ENCODE measurements at regions not wholly inside any gene's neighbourhood (a gene's known extent, or its start where the extent isn't known, plus 50 kb on each side); places are given as distances from the start of the nearest gene placed in this dataset.

DNA sequence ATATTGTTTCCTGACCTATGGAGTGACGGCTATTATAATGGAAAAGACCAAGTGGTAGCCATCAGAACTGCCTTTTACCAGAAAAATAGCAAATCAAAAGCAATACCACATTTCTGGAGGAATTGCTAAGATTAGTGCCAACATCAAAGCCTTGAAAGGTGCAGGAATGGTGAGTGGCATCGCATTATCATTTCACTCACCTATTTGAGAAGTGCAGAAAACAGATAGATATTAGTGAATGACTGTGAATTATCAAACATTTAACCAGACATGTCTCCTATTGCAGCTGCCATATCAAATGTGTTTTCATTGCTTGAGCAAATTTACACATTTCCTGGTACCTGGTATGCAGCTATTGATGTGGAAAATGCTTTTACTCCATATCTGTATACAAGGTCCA, 1638.1 kb upstream of the PABPC4L start:
- DNase-seq (ENCODE audit: low read depth) = no peak

DNA sequence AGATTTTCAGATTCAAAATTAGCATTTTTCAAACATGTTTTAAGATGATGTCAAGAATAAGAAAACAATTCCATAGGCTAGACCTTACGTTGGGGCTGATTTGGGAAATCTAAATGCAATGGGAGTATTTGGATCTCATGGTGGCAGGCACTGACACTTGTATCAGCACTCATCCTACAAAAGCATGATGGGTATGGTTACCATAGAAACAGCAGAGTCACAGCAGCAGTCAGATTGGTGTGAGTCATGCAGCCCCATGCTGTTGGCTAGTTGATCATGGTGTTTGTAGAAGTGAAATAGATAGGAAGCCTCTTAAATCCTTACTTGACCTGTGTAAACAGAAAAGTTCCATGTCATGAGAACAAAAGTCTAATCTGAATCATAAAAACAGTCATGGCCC, 1637.3 kb upstream of the PABPC4L start:
- DNase-seq (ENCODE audit: low read depth) = peak; percentile 80

DNA sequence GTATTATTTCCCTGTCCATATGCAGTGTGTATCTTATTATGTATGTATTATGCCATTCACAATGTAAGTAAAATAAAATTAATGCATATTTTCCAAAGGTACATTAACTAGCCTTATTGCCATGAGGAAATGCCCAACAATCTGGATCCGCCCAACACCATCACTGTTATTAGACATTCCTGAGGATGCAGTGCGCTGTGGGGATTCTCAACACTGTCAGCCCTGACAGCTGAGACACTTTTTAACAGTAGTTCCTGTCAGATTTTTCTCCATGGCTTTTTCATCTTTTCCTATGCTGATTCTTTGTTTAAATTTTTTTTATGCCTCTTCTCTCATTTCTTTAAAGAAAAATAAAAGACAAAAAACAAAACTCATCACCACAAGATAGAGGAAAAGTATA, 1632.9 kb upstream of the PABPC4L start:
- no peak for DNase-seq (ENCODE audit: low read depth)

DNA sequence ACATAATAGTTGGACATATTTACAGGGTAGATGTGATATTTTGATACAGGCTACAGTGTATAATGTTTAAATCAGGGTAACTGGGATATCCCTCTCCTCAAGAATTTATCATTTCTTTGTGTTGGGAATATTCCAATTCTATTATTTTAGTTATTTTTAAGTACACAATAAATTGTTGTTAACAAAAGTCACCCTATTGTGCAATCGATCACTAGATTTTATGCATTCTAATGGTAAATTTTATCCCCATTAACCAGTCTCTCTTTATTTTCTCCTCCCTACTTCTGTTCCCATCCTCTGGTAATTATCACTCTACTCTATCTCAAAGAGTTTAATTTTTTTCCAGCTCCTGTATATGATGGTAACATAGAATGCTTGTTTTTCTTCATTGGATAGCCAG, 1631.9 kb upstream of the PABPC4L start:
- DNase-seq (ENCODE audit: low read depth) = no peak

DNA sequence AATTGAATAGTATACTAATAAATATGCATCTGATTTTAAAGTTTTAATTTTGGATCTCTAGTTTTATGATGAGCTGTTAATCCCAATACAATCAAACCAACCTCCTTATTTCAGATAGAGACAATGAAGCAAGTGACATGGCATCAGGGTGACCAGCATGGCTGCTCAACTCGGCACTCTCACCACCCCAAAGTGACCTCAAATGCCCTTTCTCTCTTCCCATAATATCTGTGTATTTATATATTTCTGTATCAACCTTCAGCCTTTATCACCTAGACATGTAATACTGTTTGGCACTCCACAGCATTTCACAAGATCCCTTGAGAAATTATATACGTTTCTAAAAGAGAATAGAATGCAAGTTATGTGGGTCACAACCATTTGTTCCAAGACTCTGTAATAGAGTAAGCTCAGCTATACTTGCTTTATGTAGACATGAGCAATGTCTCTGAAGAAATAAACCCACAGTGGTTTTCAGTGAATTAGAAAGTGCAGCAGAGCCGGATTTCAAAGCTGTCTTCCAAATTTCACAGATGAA, 1623.2 kb upstream of the PABPC4L start:
- DNase-seq (ENCODE audit: low read depth) = peak; percentile 2

DNA sequence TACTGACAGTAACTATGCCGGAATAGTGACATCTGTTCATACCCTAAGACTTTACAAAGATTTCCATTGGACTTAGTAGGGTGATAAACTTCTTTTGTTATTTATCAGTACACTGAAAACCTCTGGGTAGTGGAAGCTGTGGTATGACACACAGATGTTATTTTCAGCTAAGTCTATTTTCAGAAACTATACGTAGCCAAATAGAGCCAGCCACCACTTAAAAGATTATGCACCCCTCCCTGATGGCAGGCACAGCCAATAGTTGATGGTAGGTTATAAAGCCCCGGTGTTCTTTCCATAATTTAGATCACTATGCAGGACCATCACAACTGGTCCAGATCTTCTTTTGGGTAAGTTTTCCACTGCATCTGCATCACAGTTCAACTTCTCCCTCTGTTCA, 1603.2 kb upstream of the PABPC4L start:
- DNase-seq (ENCODE audit: low read depth) = no peak

DNA sequence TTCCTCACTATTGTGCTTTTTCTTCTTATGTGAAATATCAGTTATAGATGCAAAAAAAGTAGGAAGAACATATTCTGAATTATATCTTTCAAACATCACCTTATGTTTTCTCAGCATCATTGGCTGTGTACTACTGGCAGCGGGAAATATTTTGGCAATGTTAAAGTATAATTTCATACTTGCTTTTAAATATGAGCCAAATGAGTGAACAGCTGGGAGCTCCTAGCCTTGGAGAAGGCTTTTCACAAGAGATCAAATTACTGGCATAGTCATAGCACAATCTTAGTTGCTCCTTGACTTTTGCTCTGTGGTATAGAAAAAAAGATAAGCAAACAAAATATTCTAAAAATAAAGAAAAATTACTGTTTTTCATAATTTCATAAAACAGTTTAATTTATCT, 1575.8 kb upstream of the PABPC4L start:
- no peak for DNase-seq (ENCODE audit: low read depth)

DNA sequence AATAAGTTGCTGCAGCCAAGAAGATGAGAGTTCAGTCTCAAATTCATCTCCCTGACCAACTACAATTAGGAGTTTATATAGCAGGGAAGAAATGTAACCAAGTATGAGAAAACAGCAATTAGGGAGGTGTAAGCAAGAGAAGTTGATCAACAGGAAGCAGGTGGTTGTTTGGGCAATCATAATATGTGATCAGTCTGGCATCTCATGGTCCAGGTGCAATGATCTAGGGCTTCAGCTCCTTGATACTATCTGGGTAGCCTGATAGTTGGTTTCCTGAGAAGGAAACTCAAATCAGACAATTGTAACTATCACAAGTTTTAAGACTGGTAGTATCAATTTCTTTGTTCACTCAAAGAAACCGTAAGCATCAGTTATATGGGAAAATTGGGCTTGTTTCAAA, 1574.3 kb upstream of the PABPC4L start:
- DNase-seq (ENCODE audit: low read depth) = no peak

DNA sequence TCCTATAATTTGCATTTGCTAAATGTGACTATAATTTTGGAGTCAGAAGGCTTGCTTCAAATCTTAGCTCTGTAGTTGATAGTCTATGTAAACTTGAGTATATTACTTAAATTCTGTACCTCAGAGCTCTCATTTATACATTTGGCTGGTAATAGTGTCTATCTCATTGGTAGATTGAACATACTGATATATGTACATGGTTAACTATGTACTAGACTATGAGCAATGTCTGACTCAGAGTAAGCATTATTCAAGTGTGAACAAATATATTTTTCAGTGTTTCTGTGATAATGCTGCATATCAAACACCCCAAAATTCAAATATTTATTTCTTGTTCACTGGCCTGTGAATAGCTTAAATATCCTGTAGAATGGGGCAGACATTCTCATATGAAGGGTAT, 1568.9 kb upstream of the PABPC4L start:
- DNase-seq (ENCODE audit: low read depth) = no peak

DNA sequence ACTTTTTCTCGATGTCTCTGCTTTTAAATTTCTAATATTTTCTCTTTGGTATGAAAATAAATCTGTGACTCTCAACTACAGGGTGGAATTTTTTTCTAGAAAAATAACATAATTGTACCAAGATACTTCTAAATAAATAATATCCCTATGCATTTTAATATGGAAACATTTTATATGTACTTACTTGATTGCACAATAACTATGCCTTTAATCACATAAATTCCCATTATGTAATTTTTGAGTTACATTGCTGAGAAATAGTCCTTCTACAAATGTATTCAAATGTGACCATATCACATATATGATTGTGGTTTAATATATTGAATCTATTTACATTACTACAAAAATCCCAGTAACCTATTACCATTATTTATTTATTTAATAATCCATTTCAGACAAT, 1543.3 kb upstream of the PABPC4L start:
- DNase-seq (ENCODE audit: low read depth) = no peak

DNA sequence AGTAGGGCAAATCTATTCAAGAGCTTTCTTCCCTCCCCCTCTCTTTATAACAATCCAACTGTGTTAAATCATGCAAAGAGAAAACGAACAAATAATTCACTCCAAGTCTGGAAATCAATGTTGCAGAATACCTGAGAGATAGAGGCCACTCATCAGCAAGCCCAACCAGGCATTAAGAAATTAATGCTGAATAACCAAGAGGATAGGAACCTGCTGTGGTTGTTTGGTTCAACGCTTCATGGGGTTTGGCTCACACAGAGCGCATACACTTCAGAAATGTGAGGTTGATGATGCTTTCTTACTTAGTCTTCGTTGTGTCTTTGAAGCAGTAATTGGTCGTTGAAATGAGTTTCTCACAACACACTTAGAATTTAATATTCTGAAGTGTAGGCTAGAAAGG, 1540.0 kb upstream of the PABPC4L start:
- DNase-seq (ENCODE audit: low read depth) = no peak

DNA sequence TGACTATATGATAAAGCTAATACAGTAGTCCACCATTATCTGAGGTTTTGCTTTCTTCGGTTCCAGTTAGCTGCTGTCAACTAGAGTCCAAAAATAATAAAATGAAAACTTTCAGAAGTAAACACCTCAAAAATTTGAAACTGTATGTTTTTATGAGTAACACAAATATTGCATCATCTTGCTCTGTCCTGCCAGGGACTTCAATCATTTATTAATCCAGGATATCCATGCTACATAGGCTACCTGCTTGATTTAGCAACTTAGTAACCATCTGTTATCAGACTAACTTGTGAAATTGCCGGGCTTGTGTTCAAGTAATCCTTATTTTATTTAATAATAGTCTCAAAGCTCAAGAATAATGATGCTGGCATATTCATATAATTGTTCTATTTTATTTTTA, 1537.8 kb upstream of the PABPC4L start:
- peak; percentile 34 for DNase-seq (ENCODE audit: low read depth)

DNA sequence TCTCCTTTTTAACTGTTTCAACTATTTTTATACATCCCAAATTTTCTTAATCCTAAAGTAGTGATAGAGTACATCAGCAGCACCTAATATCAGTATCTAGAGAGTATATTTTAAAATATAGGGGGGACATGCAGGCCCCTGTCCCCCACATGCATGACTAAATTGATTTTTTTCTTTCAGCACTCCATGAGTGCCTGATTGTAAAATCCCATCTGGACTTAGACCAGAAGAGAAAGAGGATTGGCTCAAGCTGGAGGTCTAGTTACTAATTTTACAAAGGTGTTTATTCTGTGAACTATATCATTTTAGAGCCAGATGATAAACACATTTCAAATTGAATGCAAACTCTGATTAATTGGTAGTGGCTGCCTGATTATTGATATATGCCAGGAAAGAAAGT, 1533.9 kb upstream of the PABPC4L start:
- no peak for DNase-seq (ENCODE audit: low read depth)

DNA sequence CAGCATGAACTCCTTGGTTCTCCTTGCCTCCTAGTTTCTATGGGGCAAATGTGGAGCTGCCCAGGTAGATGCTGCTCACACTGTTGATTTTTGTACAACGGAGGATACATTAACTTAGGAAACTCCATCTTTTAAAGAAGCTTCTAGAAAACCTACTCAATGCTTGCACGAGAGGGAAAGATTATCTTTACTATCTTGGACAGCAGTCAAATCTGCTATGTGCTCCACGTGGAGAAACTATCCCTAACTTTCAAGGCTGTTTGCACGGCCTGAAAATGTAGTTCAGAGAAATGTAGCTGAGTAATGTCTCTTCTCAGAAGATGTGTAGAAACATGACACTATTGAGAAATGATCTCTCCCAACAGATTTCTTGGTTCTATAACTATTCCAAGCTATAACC, 1530.9 kb upstream of the PABPC4L start:
- no peak for DNase-seq (ENCODE audit: low read depth)

DNA sequence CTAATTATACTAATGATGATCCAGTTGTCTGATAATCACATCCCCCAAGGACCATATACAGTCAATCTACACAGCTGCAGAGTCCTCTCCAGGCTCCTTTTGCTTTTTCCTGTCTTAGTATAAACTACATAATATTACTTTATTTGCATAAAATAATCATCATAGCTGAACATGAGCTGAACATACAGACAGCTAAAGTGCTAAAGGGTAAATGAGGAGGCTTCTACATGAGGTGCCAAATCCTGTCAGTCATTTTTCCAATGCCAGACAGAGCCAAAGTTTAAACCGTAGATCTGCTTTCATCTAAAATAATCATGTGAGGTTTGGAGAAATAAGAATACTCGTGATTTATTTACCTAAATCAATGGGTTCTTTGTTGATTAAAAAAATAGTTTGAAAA, 1530.1 kb upstream of the PABPC4L start:
- no peak for DNase-seq (ENCODE audit: low read depth)

DNA sequence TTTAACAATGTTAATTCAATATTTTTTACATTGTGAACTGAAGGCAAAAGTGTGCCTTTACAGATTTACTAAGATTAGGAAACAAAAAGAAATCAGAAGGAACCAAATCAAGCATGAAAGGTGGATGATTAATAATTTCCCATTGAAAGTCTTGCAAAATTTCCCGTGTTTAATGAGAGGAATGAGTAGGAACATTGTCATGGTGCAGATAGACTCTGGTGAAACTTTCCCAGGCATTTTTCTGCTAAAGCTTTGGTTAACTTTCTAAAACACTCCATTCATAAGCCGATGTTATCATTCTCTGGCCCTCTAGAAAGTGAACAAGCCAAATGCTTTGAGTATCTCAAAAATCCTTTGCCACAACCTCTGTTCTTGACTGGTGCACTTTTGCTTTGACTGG, 1522.8 kb upstream of the PABPC4L start:
- no peak for DNase-seq (ENCODE audit: low read depth)

DNA sequence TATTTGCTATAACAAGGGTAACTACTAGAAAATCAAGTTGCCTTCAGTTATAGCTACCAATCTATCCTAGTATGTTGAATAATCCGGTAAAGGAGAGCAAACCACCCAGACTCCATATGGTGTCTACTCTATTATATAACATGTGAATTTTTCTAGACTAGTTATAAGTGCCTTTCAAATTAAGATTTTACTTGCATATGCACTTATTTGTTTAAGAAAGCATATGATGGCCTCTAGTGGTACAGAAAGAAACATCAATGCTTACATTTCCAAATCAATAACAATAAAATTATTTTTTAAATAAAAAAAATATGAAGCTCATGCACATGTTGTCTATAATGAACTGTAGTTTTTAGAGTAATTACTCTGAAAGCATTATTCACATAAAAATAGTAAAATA, 1516.4 kb upstream of the PABPC4L start:
- peak; percentile 16 for DNase-seq (ENCODE audit: low read depth)

DNA sequence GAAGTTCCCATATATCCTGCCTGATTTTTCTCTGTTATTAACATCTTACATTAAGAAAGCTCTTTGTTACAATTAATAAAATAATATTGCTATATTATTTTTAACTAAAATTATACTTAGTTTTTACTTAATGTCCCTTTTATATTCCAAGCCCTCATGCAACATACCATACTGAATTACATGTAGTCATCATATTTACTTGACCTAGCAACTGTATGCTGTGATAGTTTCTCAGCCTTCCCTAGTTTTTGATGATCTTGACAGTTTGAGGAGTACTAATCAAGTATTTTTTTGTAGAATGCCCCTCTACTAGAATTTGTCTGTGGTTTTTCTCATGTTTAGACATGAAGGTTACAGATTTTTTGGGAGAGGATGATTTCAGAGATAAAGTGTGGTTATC, 1503.8 kb upstream of the PABPC4L start:
- DNase-seq (ENCODE audit: low read depth) = no peak

DNA sequence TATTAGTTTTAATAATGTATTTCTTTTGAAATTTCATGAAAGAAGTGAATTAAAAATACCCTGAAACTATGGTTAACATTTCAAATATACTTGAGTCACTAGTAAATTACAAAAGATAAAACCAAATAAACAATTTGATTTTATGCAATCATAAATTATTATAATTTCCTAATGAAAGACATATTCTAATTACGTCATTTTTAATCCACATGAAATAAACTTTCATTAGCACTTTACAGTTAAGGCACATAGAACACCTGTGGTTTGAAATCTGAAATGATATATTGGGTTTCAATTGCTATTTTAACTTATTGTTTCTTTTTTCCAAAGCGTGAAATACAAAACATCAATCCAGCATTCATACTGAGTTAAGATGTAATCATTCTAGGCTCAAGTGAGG, 1492.5 kb upstream of the PABPC4L start:
- no peak for DNase-seq (ENCODE audit: low read depth)

DNA sequence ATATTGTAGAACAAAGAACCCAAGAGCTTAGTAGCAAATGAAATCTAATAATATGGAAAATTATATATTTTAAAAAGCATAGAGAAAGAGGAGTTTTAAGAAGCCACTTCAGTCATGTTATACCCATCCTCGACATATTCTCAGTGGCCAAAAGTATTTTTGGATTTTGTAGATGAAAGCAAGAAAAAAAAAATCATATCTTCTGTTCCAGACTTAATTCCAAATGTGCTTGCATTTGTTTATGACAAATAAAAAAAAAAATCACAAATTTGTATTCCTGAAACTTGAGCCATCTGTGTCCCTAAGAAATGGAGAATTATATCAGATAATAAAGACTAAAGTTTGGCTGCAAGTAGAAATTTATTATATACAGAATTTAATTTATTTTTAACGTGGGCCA, 1482.4 kb upstream of the PABPC4L start:
- DNase-seq (ENCODE audit: low read depth) = no peak

DNA sequence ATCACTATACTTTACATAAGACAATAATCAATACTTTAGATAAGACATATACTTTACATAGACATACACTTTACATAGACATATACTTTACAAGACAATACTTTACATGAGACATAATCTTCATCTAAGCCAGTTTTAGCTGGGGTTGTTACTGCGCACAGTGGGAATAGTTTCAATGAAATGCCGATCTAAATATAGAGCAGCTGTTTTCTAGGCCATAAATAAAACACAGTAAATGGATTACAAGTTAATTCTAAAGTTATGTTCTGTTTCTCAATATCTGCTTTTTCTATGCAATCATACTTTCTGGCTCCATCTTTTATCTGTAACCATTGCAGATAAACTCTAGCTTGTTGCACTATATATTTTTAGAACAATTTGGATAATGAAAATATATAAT, 1470.6 kb upstream of the PABPC4L start:
- peak; percentile 29 for DNase-seq (ENCODE audit: low read depth)

DNA sequence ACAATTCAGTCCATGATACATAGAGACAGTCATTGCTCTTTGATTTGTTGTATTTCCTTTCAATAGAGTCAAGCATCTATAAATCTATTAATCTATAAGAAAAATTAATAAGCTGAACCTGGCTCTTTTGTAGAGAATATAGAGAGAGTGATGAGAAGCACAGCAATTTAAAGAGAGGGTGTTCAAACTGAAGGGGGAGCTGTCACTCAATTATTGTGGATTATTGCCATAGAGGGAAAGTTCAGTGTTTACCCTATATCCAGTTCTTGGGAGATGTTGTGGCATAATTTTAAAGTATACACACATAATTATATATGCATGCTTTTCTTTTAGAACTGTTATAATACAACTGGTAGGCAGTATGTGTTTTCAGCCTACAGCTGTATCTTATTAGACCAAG, 1469.0 kb upstream of the PABPC4L start:
- no peak for DNase-seq (ENCODE audit: low read depth)
